Psoas muscle (tissue), 7 donors: ENCODE measurements at regions not wholly inside any gene's neighbourhood (a gene's known extent, or its start where the extent isn't known, plus 50 kb on each side); places are given as distances from the start of the nearest gene placed in this dataset.
"Not testable (repeated sequence)": the region's sequence is repeated elsewhere in the genome, so short reads cannot be mapped to it uniquely, and the experiment has no call there.

ENCODE experiments used
- ATAC-seq, 4 donors: fragments of 200-7000 bp; cut with Tn5 transposase; one replicate each; pipeline ENCODE4 v1.9.1; 2020; ENCODE audit warnings: moderate library complexity in 3 of 4, mild to moderate bottlenecking in 2 of 4
- DNase-seq, 2 donors: peaks; one replicate each; pipeline ENCODE4 v3.0.0-alpha.2; 2020
- H3K27ac ChIP-seq: fragments of 200-600 bp; one replicate; pipeline ENCODE4 v1.8.0; 2022
- H3K27me3 ChIP-seq, 3 donors: fragments of 200-600 bp in 1 of 3; one replicate each; pipeline versions ENCODE4 v1.6.1 to v1.8.0; 2013 to 2022; ENCODE audit warnings: low read length in 2 of 3, mild to moderate bottlenecking in 2 of 3, moderate library complexity in 1 of 3; ENCODE audit not compliant: insufficient read depth in 3 of 3
- H3K36me3 ChIP-seq, 2 donors: fragments of 200-600 bp in 1 of 2; one replicate each; pipeline versions ENCODE4 v1.6.1 to v1.8.0; 2013 to 2022; ENCODE audit warnings: low read depth in 1 of 2, mild to moderate bottlenecking in 1 of 2, moderate library complexity in 1 of 2; ENCODE audit not compliant: insufficient read depth in 1 of 2
- H3K4me1 ChIP-seq: fragments of 200-600 bp; one replicate; pipeline ENCODE4 v1.8.0; 2022
- H3K4me3 ChIP-seq: fragments of 200-600 bp; one replicate; pipeline ENCODE4 v1.8.0; 2022; ENCODE audit warnings: mild to moderate bottlenecking
- H3K9me3 ChIP-seq: fragments of 200-600 bp; one replicate; pipeline ENCODE4 v1.8.0; 2022
- WGBS, 3 donors: extraction: QIAGEN DNeasy Blood & Tissue Kit; methylation state at CpG; one replicate each; pipeline versions ENCODE4 v1.1.6 to v1.1.7; 2013; 5-methylcytosine and 5-hydroxymethylcytosine counted together
- intact Hi-C, 2 donors: fragments of 100-400 bp; cut with DNase I; formaldehyde crosslinking; loops; one replicate each; pipeline versions ENCODE4 v1.11.0 to v1.14.2; 2022
- donor health status: healthy with polysubstance abuse.
- donor health status: DM: no; HTN: no; CAD: no; lungs with moderate emphysema.
- donor health status: Bipolar disorder and iron deficiency.
- donor health status: healthy.
- donor health status: DM: yes; HTN: yes; CAD: no.
- donor health status: DM: no; HTN: no; CAD: no.
- donor health status: DM: yes; HTN: yes; CAD: no.

DNA sequence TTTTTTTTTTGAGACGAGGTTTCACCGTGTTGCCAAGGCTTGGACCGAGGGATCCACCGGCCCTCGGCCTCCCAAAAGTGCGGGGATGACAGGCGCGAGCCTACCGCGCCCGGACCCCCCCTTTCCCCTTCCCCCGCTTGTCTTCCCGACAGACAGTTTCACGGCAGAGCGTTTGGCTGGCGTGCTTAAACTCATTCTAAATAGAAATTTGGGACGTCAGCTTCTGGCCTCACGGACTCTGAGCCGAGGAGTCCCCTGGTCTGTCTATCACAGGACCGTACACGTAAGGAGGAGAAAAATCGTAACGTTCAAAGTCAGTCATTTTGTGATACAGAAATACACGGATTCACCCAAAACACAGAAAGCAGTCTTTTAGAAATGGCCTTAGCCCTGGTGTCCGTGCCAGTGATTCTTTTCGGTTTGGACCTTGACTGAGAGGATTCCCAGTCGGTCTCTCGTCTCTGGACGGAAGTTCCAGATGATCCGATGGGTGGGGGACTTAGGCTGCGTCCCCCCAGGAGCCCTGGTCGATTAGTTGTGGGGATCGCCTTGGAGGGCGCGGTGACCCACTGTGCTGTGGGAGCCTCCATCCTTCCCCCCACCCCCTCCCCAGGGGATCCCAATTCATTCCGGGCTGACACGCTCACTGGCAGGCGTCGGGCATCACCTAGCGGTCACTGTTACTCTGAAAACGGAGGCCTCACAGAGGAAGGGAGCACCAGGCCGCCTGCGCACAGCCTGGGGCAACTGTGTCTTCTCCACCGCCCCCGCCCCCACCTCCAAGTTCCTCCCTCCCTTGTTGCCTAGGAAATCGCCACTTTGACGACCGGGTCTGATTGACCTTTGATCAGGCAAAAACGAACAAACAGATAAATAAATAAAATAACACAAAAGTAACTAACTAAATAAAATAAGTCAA is 2276.4 kb upstream of the TPTE start:
- H3K36me3 ChIP-seq, H3K9me3 ChIP-seq, intact Hi-C loops, H3K27ac ChIP-seq, H3K4me3 ChIP-seq, H3K4me1 ChIP-seq, H3K27me3 ChIP-seq, DNase-seq: not testable (repeated sequence)
- WGBS, 3 donors: no CpG with 5 or more reads among the region's 49 CpGs
- ATAC-seq: peak; percentile 67 to 73 (median 69)

DNA sequence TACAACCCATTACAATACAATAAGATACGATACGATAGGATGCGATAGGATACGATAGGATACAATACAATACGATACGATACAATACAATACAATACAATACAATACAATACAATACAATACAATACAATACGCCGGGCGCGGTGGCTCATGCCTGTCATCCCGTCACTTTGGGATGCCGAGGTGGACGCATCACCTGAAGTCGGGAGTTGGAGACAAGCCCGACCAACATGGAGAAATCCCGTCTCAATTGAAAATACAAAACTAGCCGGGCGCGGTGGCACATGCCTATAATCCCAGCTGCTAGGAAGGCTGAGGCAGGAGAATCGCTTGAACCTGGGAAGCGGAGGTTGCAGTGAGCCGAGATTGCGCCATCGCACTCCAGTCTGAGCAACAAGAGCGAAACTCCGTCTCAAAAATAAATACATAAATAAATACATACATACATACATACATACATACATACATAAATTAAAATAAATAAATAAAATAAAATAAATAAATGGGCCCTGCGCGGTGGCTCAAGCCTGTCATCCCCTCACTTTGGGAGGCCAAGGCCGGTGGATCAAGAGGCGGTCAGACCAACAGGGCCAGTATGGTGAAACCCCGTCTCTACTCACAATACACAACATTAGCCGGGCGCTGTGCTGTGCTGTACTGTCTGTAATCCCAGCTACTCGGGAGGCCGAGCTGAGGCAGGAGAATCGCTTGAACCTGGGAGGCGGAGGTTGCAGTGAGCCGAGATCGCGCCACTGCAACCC is 2275.6 kb upstream of the TPTE start:
- DNase-seq, H3K27ac ChIP-seq, H3K36me3 ChIP-seq, H3K9me3 ChIP-seq, H3K4me1 ChIP-seq, H3K27me3 ChIP-seq, intact Hi-C loops, H3K4me3 ChIP-seq: not testable (repeated sequence)
- peak; percentile 77 to 85 (median 80) for ATAC-seq
- no CpG with 5 or more reads among the region's 40 CpGs for WGBS, 3 donors

DNA sequence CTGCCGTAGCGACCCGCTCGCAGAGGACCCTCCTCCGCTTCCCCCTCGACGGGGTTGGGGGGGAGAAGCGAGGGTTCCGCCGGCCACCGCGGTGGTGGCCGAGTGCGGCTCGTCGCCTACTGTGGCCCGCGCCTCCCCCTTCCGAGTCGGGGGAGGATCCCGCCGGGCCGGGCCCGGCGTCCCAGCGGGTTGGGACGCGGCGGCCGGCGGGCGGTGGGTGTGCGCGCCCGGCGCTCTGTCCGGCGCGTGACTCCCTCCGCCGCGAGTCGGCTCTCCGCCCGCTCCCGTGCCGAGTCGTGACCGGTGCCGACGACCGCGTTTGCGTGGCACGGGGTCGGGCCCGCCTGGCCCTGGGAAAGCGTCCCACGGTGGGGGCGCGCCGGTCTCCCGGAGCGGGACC is 2269.7 kb upstream of the TPTE start:
- H3K4me3 ChIP-seq, DNase-seq, H3K27me3 ChIP-seq, H3K9me3 ChIP-seq, H3K4me1 ChIP-seq, H3K36me3 ChIP-seq, ATAC-seq, H3K27ac ChIP-seq, intact Hi-C loops: not testable (repeated sequence)
- no CpG with 5 or more reads among the region's 64 CpGs for WGBS, 3 donors

DNA sequence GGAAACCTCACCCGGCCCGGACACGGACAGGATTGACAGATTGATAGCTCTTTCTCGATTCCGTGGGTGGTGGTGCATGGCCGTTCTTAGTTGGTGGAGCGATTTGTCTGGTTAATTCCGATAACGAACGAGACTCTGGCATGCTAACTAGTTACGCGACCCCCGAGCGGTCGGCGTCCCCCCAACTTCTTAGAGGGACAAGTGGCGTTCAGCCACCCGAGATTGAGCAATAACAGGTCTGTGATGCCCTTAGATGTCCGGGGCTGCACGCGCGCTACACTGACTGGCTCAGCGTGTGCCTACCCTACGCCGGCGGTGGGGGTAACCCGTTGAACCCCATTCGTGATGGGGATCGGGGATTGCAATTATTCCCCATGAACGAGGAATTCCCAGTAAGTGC is 2266.3 kb upstream of the TPTE start:
- H3K27ac ChIP-seq, intact Hi-C loops, H3K36me3 ChIP-seq, H3K9me3 ChIP-seq, H3K27me3 ChIP-seq, ATAC-seq, H3K4me1 ChIP-seq, H3K4me3 ChIP-seq: not testable (repeated sequence)
- no CpG with 5 or more reads among the region's 30 CpGs for WGBS, 3 donors
- peak in 1 of 2 donors; percentile 0 for DNase-seq

DNA sequence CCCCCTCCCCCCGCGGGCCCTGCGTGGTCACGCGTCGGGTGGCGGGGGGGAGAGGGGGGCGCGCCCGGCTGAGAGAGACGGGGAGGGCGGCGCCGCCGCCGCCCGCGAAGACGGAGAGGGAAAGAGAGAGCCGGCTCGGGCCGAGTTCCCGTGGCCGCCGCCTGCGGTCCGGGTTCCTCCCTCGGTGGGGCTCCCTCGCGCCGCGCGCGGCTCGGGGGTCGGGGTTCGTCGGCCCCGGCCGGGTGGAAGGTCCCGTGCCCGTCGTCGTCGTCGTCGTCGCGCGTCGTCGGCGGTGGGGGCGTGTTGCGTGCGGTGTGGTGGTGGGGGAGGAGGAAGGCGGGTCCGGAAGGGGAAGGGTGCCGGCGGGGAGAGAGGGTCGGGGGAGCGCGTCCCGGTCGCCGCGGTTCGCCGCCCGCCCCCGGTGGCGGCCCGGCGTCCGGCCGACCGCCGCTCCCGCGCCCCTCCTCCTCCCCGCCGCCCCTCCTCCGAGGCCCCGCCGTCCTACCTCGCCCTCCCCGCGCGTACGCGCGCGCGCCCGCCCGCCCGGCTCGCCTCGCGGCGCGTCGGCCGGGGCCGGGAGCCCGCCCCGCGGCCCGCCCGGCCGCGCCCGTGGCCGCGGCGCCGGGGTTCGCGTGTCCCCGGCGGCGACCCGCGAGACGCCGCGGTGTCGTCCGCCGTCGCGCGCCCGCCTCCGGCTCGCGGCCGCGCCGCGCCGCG is 2264.1 kb upstream of the TPTE start:
- H3K4me1 ChIP-seq, ATAC-seq, H3K27ac ChIP-seq, intact Hi-C loops, H3K27me3 ChIP-seq, H3K36me3 ChIP-seq, H3K9me3 ChIP-seq, H3K4me3 ChIP-seq: not testable (repeated sequence)
- 47% methylated on average over 19 of the region's 143 CpGs; no CpG with 5 or more reads in 2 of the 3 donors for WGBS, 3 donors
- peak in 1 of 2 donors; percentile 8 for DNase-seq

DNA sequence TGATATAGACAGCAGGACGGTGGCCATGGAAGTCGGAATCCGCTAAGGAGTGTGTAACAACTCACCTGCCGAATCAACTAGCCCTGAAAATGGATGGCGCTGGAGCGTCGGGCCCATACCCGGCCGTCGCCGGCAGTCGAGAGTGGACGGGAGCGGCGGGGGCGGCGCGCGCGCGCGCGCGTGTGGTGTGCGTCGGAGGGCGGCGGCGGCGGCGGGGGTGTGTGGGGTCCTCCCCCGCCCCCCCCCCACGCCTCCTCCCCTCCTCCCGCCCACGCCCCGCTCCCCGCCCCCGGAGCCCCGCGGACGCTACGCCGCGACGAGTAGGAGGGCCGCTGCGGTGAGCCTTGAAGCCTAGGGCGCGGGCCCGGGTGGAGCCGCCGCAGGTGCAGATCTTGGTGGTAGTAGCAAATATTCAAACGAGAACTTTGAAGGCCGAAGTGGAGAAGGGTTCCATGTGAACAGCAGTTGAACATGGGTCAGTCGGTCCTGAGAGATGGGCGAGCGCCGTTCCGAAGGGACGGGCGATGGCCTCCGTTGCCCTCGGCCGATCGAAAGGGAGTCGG is 2261.2 kb upstream of the TPTE start:
- H3K27me3 ChIP-seq, H3K27ac ChIP-seq, H3K36me3 ChIP-seq, DNase-seq, intact Hi-C loops, H3K4me3 ChIP-seq, H3K9me3 ChIP-seq, H3K4me1 ChIP-seq: not testable (repeated sequence)
- WGBS, 3 donors: no CpG with 5 or more reads among the region's 66 CpGs
- peak in 1 of 4 donors; percentile 77 for ATAC-seq
